ENCODE measurements at regions not wholly inside any gene's neighbourhood (a gene's known extent, or its start where the extent isn't known, plus 50 kb on each side); places are given as distances from the start of the nearest gene placed in this dataset.

GRCh38 chr14:82786483-82786880, 1252.8 kb upstream of the SEL1L start:
- TF ChIP-seq TAF1 (IDR thresholded peaks at IDR 0.05; ENCODE audit: borderline replicate concordance, insufficient read depth, low read length) (no peak), REST (IDR thresholded peaks at IDR 0.05; ENCODE audit: insufficient read depth in 1 of 2, low read depth in 2 of 2, low read length in 2 of 2) (no peak), SIN3A (IDR thresholded peaks at IDR 0.05; ENCODE audit: borderline replicate concordance, insufficient read depth, low read length) (no peak), FOXP2 (optimal IDR thresholded peaks at IDR 0.05; ENCODE audit: borderline replicate concordance, extremely low read depth, extremely low read length, insufficient read depth) (no peak), POLR2AphosphoS5 (IDR thresholded peaks at IDR 0.05; ENCODE audit: low read depth, low read length) (no peak)

- TF ChIP-seq REST (IDR thresholded peaks at IDR 0.05; ENCODE audit: insufficient read depth in 1 of 2, low read depth in 2 of 2, low read length in 2 of 2) (no peak), TAF1 (IDR thresholded peaks at IDR 0.05; ENCODE audit: borderline replicate concordance, insufficient read depth, low read length) (no peak), SIN3A (IDR thresholded peaks at IDR 0.05; ENCODE audit: borderline replicate concordance, insufficient read depth, low read length) (no peak), FOXP2 (optimal IDR thresholded peaks at IDR 0.05; ENCODE audit: borderline replicate concordance, extremely low read depth, extremely low read length, insufficient read depth) (no peak), POLR2AphosphoS5 (IDR thresholded peaks at IDR 0.05; ENCODE audit: low read depth, low read length) (no peak)
These were observed 1262.4 kb upstream of the SEL1L start for GRCh38 chr14:82796086-82796485.

GRCh38 chr14:82798276-82798675, 1264.6 kb upstream of the SEL1L start:
- no peak for TF ChIP-seq REST (IDR thresholded peaks at IDR 0.05; ENCODE audit: insufficient read depth in 1 of 2, low read depth in 2 of 2, low read length in 2 of 2)
- no peak for TF ChIP-seq POLR2AphosphoS5 (IDR thresholded peaks at IDR 0.05; ENCODE audit: low read depth, low read length)
- TF ChIP-seq SIN3A (IDR thresholded peaks at IDR 0.05; ENCODE audit: borderline replicate concordance, insufficient read depth, low read length) = no peak
- TF ChIP-seq FOXP2 (optimal IDR thresholded peaks at IDR 0.05; ENCODE audit: borderline replicate concordance, extremely low read depth, extremely low read length, insufficient read depth) = no peak
- no peak for TF ChIP-seq TAF1 (IDR thresholded peaks at IDR 0.05; ENCODE audit: borderline replicate concordance, insufficient read depth, low read length)

- TF ChIP-seq REST (IDR thresholded peaks at IDR 0.05; ENCODE audit: insufficient read depth in 1 of 2, low read depth in 2 of 2, low read length in 2 of 2) (no peak), POLR2AphosphoS5 (IDR thresholded peaks at IDR 0.05; ENCODE audit: low read depth, low read length) (no peak), FOXP2 (optimal IDR thresholded peaks at IDR 0.05; ENCODE audit: borderline replicate concordance, extremely low read depth, extremely low read length, insufficient read depth) (no peak), TAF1 (IDR thresholded peaks at IDR 0.05; ENCODE audit: borderline replicate concordance, insufficient read depth, low read length) (no peak), SIN3A (IDR thresholded peaks at IDR 0.05; ENCODE audit: borderline replicate concordance, insufficient read depth, low read length) (no peak)
These were observed 1272.5 kb upstream of the SEL1L start for GRCh38 chr14:82805892-82806825.
